ENCODE measurements at regions not wholly inside any gene's neighbourhood (a gene's known extent, or its start where the extent isn't known, plus 50 kb on each side); places are given as distances from the start of the nearest gene placed in this dataset.
A peak's percentile ranks its signal among the peaks of the same experiment; 100 is the strongest.

GRCh38 chr2:8543383-8544170 lies 138.3 kb upstream of the ID2 start:
- FAIRE-seq: no peak

- no peak for FAIRE-seq
Measured at GRCh38 chr2:8544171-8544785, 137.6 kb upstream of the ID2 start.

- FAIRE-seq: no peak
Measured at GRCh38 chr2:8544786-8545694, 136.8 kb upstream of the ID2 start.

- FAIRE-seq: no peak
Measured at GRCh38 chr2:8545695-8546611, 135.9 kb upstream of the ID2 start.

- no peak for FAIRE-seq
Measured at GRCh38 chr2:8546612-8547283, 135.1 kb upstream of the ID2 start.

GRCh38 chr2:8547284-8548064 lies 134.4 kb upstream of the ID2 start:
- no peak for FAIRE-seq

- FAIRE-seq: no peak
Measured at GRCh38 chr2:8548065-8548618, 133.7 kb upstream of the ID2 start.

GRCh38 chr2:8548619-8549150 lies 133.2 kb upstream of the ID2 start:
- no peak for FAIRE-seq

- no peak for FAIRE-seq
Measured at GRCh38 chr2:8549273-8549922, 132.5 kb upstream of the ID2 start.

- FAIRE-seq: no peak
Measured at GRCh38 chr2:8549942-8550341, 131.9 kb upstream of the ID2 start.

- no peak for FAIRE-seq
Measured at GRCh38 chr2:8550481-8550880, 131.4 kb upstream of the ID2 start.

- FAIRE-seq: no peak
Measured at GRCh38 chr2:8550937-8551621, 130.8 kb upstream of the ID2 start.

GRCh38 chr2:8551622-8552074 lies 130.2 kb upstream of the ID2 start:
- FAIRE-seq: no peak

GRCh38 chr2:8552293-8552801 lies 129.5 kb upstream of the ID2 start:
- FAIRE-seq: no peak

- FAIRE-seq: no peak
Measured at GRCh38 chr2:8553643-8554042, 128.2 kb upstream of the ID2 start.

- no peak for FAIRE-seq
Measured at GRCh38 chr2:8554296-8554806, 127.5 kb upstream of the ID2 start.

- no peak for FAIRE-seq
Measured at GRCh38 chr2:8555543-8555942, 126.3 kb upstream of the ID2 start.

GRCh38 chr2:8558096-8558495 lies 123.8 kb upstream of the ID2 start:
- FAIRE-seq: no peak

GRCh38 chr2:8558956-8559355 lies 122.9 kb upstream of the ID2 start:
- peak; percentile 36 for FAIRE-seq
